SIG-M5 treated with dmso at 0.1 percent for 504 hours (cell line): ENCODE measurements at regions not wholly inside any gene's neighbourhood (a gene's known extent, or its start where the extent isn't known, plus 50 kb on each side); places are given as distances from the start of the nearest gene placed in this dataset.

ENCODE experiments used
- DNase-seq: peaks from one replicate; lab custom pipeline; 2025; ENCODE audit not compliant: unreplicated experiment; lab: John Stamatoyannopoulos, UW

- DNase-seq = no peak
Observed at GRCh38 chr6:21807299-21808044, 213.9 kb downstream of the SOX4 start.

- no peak for DNase-seq
Observed at GRCh38 chr6:21808045-21808470, 214.5 kb downstream of the SOX4 start.

- DNase-seq = no peak
Observed at GRCh38 chr6:21808551-21809242, 215.1 kb downstream of the SOX4 start.

GRCh38 chr6:21811484-21811883 lies 217.9 kb downstream of the SOX4 start:
- DNase-seq = no peak

- DNase-seq = no peak
Observed at GRCh38 chr6:21816231-21816630, 222.7 kb downstream of the SOX4 start.

GRCh38 chr6:21820442-21820841 lies 226.9 kb downstream of the SOX4 start:
- no peak for DNase-seq

- peak; percentile 37 for DNase-seq
Observed at GRCh38 chr6:21823371-21823770, 229.8 kb downstream of the SOX4 start.

GRCh38 chr6:21824431-21825177 lies 231.1 kb downstream of the SOX4 start:
- DNase-seq = no peak

- no peak for DNase-seq
Observed at GRCh38 chr6:21826023-21826422, 232.5 kb downstream of the SOX4 start.

- no peak for DNase-seq
Observed at GRCh38 chr6:21826904-21827303, 233.4 kb downstream of the SOX4 start.

GRCh38 chr6:21827425-21828202 lies 234.1 kb downstream of the SOX4 start:
- no peak for DNase-seq

- DNase-seq = no peak
Observed at GRCh38 chr6:21828704-21829103, 235.2 kb downstream of the SOX4 start.

GRCh38 chr6:21829126-21829525 lies 235.6 kb downstream of the SOX4 start:
- DNase-seq = no peak

- DNase-seq = peak; percentile 2
Observed at GRCh38 chr6:21831521-21832291, 238.2 kb downstream of the SOX4 start.

GRCh38 chr6:21836277-21836676 lies 242.7 kb downstream of the SOX4 start:
- DNase-seq = no peak

- no peak for DNase-seq
Observed at GRCh38 chr6:21836772-21837425, 243.3 kb downstream of the SOX4 start.

- no peak for DNase-seq
Observed at GRCh38 chr6:21840428-21840827, 246.9 kb downstream of the SOX4 start.

GRCh38 chr6:21842875-21843645 lies 249.5 kb downstream of the SOX4 start:
- DNase-seq = no peak
